CD4-positive, alpha-beta T cell treated with Interleukin-2 at 100 ng/mL for 4 hours (primary cell): ENCODE measurements at regions not wholly inside any gene's neighbourhood (a gene's known extent, or its start where the extent isn't known, plus 50 kb on each side); places are given as distances from the start of the nearest gene placed in this dataset.

Experiments used
- DNase-seq: peaks from one replicate; pipeline ENCODE4 v3.0.0-alpha.2; 2020; ENCODE audit warnings: low spot score

DNA sequence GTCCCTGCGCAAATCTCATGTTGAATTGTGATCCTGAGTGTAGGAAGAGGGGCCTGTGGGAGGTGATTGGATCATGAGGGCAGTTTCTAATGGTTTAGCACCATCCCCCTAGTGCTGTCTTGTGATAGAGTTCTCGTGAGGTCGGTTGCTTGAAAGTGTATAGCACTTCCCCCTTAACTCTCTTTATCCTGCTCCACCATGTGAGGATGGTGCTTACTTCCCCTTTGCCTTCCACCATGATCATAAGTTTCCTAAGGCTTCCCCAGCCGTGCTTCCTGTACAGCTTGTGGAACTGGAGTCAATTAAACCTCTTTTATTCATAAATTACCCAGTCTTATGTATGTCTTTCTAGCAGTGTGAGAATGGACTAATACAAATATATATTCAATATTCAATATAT, 303.7 kb upstream of the SEL1L start:
- no peak for DNase-seq

DNA sequence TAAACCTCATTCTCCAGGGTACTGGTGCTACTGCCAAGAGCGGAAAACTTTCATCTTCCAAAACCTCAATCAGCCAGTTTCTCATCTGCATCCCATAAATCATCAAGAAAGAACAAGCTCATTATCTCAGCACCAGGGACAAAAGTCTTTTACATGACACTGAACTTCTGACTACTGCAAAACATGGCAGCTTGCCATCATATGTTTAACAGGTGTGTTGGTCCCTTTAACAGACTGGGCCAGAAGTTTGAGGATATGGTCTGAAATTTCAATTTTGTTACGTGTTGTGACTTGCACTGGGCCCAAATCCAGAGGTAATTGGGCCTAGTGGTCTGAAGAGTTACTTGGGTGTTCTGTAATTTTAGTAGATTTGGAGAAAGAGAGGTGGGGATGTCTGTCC, 305.4 kb upstream of the SEL1L start:
- DNase-seq = no peak

DNA sequence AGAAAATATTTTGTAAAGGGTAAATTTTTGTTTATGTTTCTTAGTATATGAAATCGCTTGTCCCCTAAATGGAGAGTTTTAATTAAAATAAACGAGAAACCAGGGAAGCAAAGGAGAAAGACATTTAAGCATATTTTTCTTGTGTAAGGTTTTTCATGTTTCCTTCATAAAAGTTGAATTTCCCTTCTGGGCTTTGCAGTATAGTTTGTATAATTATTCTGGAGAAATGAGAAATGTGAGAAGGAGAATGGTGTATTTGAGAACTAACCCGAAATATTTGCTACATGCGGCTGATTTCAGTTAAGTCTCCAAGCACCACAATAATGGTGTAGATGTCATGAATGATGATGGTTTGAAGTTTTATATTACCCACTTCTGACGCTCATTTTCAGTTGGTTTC, 307.7 kb upstream of the SEL1L start:
- DNase-seq = no peak

DNA sequence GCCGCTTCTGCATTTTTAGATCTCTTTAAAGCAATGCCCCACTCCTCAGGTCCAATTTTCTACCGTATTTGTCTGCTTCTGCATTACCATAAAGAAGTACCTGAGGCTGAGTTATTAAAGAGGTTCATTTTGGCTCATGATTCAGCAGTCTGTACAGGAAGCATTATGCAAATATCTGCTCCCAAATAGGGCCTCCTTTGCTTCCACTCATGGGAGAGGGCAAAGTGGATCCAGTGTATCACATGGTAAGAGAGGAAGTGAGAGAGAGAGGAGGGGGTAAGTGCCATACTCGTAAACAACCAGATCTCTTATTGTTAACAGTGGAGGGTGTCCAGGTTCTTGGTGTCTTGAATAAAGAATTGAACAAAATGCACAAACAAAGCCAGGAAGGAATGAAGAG, 316.1 kb upstream of the SEL1L start:
- no peak for DNase-seq

DNA sequence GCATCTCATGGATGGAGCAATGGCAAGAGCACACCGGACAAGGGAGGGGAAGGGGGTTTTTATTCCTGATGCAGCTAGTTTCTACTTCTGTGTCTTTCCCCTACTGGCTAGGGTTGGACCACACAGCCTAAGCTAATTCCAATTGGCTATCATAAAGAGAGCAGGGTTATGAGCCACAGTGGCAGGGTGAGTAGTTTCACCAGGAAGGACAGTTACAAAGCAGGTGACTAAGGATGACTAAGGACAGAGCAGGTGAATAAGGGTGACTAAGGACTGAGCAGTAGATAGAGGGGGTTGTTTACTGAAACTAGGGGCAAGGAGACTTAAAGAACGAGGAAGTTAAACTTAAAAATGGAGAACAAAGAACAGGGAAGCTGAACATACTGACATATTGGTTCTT, 321.4 kb upstream of the SEL1L start:
- no peak for DNase-seq

DNA sequence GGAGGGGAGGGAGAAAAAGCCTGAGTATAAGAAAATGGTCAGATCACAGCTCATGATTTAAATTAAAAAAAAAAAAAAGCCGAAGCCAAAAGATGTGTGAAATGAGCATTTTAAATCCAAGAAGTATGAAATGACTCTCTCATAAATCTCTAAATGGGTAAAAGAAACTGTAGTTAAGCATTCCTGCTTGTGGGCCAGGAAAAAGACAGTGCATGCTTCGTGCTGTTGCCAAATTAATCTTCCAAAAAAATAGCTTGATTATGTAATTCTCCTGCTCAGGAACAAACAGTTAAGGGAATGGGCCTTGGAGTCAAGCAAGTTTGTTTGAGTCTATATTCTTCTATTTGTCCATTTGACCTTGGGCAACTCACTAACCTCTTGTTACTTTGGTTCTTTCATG, 325.4 kb upstream of the SEL1L start:
- no peak for DNase-seq

DNA sequence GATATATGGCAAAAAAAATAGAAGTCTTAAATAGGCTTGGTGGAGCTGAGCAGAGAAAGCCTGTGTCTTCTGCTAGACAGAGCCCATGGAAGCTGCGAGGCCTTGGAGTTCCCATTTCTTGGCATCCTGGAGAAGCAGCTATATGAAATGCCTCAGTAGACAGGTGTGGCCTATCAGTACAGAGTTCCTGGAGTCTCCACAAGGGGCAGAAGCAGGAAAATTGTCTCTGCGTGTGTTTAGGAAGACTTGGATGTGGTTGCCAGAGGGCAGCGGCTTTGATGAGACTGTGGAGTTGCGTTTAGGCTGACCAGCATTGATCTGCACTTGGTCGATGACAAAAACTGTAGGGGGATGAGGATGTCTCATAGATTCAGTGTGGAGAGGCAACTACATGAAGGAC, 334.5 kb upstream of the SEL1L start:
- no peak for DNase-seq

DNA sequence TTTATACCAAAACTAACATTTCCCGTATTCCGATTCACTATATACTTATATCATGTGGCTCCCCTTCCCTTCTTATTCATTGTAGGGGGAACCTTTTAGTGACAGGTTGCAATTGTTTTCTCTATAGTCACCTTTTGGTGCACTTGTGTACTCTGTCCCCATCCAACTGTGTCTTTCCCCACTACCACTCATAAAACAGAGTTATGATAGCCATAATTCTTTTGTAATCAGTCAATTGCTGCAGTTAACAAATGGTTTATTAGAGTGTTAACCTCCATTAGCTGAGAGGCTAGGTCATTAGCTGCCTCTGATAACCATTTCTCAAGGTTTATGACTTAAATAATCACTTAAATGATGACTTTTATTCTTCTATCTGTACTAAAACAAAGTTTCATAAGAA, 338.1 kb upstream of the SEL1L start:
- no peak for DNase-seq

DNA sequence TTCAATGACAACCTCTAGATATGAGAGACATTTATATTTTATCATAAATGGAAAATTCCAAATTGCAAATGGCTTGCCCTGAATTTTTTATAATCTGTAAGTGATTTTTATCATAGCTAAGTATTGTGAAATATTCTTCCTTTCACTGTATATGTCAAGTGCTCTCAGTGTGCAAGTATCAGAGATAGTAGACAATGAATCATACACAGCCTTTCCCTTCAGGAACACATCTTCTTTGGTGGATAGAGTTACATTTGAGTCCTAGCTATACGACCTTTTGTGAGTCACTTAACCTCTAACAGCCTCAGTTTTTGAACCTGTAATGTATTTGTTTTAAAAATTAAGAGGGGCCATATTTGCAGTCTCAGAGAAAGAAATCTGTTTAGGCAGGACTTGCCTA, 350.7 kb upstream of the SEL1L start:
- DNase-seq = no peak

DNA sequence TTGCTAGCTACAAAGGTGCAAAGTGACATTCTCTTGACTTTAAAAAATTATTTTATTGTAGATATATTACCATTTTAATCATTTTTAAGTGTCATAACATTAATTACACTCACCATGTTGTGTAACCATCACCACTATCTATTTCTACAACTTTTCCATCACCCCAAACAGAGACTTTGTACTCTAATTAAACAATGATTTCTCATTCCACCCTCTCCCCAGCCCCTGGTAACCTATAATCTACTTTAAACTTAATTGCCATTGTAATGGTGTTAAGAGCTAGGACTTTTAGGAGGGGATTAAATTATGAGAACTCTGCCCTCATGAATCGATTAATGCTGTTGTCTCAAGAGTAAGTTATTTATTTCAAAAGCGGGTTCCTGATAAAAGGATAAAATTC, 352.9 kb upstream of the SEL1L start:
- DNase-seq = no peak

DNA sequence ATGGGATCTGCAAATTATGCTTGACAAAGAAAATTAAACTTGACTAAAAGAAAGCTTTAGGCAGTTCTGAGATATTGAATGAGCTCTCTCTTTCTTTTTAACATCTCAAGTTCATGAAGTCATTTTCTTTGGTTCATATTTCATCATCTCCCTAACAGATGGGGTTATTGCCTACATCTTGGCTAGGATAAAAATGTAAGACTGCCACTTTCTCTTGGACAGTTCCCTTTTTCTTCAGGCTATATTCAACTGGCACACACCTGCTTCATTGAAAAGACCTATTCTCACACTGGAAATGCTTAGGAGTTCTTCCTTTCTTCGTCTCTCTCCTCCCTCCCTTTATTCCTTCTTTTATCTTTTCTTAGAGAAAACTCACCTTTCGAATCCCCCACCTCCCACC, 355.9 kb upstream of the SEL1L start:
- DNase-seq = no peak

DNA sequence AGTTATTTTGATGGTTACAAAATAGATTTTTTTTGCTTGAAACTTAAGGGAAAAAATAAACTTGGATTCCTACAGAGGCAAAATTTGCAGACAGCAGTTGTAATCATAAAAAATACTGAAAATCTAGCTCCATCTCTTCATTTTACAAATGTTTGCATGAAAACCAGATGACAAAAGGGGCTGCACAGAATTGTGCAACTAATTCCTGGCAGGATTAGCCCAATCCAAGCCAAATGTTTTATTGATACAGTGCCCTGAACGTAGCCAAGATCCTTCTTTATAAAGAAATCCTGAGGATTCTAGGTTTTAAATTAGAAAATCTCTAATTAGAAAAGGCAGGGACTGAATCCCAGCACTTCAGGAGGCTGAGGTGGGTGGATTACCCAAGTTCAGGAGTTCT, 356.4 kb upstream of the SEL1L start:
- no peak for DNase-seq

DNA sequence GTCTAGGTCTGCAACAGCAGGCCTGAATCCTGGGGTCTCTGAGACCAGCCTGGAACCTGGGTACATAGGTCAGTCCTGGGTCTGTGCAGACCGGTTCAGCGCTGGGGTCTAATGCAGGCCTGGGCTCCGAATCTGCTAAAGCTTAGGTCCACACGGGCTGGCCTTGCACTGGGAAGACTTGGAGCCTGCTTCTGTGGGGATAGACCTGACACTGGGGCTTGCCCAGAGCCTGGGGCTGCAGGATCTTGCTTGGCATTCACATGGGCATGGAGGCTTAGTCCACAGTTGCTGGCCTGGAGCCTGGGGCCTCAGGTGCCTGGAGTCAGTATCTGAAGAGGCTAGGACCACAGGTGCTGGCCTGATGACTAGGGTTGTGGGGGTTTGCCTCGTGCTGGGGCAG, 369.8 kb upstream of the SEL1L start:
- no peak for DNase-seq

DNA sequence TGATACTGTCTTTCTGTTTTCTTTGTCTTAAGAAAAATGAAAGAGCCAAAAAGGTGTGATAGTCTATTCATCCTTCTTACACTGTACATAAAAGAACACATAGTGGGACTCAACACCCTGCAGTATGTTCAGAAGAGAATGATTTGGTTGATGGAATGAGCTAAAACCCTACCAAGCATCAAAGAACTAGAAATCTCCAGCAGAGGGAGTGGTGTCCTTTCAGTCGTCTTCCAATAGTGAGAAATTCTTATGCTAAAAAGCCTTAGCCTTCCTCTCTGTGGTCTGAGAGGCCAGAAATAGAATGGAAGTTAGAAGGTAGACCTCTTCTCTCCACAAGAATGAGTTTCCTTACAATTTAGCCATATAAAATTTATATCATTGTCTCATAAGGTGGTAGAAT, 393.4 kb upstream of the SEL1L start:
- no peak for DNase-seq

DNA sequence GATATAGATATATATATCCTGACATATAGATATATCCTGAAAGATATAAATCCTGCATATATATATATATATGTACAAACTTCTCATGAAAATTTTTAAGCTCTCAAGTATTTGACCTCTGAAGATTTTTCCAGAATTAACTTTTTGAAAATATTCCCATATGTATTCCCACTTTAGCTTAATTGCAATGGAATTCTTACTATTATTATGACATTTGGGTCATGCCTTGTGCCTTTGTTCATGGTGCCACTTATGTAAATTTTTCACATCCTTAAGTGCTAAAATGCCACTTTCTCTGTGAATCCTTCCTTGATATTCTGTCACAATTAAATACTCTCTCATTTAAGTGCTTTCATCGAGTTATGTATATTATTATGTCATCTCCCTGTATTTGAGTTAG, 398.2 kb upstream of the SEL1L start:
- no peak for DNase-seq

DNA sequence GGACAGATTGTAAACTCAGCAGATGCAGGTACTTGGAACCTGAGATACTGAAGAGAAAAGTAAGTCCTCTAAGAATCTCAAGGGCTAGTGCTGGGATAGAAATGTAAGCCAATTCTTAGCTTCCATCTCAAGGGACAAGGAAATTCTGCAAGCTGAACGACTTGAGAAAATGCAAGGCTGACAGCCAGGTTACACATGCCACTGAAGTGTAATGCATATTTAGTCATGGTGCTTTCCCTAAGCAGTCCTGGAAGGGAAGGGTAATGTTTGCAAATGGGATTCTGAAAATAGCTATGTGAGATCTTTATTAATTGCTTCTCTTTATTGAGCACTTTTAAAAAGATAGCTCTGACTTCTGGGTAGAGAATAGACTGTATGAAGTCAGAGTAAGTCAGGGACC, 402.7 kb upstream of the SEL1L start:
- no peak for DNase-seq

DNA sequence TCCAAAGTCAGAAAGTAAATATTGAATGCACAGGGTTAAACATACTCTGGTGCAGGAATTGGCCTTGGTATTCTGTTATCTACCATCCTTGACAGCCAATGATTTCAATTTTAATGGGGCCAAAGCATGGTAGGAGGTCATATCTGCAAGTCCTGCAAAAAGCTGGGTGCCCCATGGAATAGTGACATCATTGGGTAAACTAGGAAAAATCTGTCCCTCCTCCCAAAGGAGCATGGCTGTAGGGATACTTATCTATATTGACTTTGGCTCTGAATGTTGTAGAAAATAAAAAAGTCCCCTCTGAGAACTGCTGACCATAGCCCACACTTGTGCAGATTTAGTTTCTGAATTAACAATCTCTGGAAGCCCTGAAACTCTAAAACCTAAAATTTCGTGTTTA, 403.2 kb upstream of the SEL1L start:
- no peak for DNase-seq

DNA sequence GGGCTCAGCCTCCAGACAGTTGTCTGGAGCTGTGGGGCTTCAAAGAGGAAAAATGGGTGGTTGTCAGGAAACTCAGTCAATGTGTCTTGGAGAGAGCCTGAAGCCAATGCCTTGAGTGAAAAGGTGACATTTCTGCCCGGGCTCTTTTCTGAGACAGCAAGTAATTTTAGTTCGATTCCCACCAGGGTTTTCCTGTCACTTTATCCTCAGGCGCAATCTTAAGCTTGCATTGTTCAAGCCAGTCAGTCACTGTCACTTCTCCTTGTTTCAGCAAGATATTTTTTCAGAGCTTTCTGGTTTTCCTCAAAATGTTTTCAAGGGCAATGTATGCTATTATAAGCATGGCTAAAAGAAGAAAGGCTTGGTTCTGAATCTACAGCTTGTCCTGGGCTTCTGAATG, 404.7 kb upstream of the SEL1L start:
- no peak for DNase-seq

DNA sequence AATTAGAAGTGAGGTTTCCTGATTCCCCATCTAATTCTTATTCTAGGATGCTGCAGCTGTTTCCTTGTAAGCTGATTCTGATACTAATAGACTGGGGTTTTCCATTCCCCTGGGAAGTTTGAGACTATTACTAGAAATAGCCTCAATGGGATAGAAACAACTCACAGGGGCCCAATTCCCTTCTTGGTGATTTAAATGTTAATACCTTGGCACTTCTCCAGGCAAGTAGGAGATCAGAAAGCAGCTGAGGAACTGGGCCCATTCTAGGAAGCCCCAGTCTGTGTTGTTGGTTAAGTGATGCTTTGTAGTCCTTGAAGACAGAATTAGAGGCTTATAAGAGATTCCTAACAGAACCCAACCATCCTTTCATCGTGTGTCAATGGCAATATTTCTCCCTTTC, 407.0 kb upstream of the SEL1L start:
- DNase-seq = no peak

DNA sequence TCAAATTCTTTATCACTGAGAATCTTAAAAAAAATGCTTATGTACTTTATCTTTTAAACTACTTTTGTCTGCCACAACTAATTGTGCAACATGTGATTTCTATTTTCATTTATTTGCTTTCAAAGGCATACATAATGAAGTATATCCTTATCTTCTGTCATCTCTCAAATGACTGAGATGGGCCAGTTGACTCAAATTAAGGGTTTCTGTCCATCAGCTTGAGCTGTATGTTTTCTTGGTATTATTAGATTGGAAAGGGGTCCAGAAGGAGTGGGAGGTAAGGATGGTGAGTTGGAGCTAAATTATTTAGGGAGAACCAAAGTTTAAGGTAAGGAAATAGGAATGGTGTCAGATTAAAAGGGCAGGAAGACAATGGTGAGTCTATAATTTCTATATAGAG, 408.4 kb upstream of the SEL1L start:
- no peak for DNase-seq

DNA sequence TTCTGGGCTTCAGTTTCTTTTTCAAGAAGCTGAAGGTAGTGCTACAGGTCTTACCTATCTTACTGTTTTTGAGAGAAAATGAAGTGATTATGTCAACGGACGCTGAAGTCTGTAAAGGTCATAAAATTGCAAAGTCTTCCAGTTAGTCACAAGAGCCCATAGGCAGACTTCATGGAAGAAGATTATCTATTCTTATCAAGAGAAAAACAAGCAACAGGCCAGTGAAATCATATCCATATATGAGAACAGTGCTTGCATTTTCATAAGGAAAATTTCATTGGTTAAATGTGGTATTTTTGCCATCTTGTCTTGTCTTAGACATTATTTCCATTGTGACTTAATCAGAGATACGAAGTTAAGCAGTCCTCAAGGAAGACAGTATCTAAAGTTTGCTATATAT, 412.7 kb upstream of the SEL1L start:
- DNase-seq = no peak

DNA sequence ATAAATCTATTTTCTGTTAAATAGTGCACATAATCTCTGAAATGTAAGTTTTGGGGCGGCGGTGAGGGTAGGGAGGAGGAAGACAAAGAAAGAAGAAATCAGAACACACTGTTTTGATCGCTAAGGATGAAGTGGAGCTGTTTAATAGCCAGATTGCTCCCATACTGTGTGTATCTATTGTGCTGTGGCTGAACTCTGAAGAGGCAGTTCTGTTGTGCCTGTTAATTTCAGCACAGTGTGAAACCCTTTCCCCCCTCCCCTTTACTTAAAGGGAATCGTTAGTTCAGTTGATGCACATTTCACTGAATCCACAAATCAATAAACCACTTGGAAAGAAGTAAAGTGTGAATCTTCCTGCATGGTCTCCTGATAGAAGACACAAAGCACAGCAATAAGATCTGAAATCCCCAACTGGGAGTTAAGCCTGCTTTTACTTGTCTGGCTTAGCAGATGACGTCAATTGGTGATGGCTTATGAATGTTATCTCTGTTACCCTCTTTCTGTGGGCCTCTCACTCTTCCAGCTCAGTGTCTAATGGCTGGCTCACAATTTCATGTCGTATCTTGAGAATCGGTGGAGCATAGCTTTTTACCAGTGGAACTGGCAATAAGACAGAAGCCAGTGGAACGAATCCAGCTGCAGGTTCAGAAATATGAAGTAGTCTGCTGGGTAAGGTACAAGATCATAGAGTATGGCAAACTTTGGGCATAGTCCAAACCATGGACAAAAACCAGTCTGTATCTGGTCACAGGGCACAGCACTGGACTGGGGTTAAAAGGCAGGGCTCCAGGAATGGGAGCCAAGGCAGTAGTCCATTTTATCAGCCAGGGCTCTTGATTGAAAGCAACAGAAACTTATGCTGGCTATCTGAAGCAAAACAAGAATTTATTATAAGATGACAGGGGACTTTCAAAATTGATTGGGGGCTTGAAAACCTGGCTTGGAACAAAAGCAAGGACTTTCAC, 413.5 kb upstream of the SEL1L start:
- DNase-seq = no peak

DNA sequence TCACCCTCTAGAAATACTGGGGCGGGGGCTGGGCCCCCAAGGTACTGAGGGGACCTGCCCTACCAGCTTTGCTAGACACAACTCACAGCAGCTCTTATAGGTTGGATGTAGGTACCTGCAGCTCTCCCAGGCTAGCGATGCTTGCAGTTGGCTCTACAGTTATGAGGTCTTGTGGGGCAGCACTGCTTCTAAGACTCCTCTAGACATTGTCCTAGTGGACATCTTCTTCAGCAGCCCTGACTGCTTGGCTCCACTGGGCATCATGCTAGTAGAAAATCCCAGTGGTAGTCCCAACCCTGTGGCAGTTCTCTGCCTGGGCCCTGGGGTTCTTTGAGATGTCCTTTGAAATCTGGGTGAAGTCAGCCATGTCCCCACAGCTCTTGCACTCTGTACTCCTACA, 419.3 kb upstream of the SEL1L start:
- DNase-seq = no peak

DNA sequence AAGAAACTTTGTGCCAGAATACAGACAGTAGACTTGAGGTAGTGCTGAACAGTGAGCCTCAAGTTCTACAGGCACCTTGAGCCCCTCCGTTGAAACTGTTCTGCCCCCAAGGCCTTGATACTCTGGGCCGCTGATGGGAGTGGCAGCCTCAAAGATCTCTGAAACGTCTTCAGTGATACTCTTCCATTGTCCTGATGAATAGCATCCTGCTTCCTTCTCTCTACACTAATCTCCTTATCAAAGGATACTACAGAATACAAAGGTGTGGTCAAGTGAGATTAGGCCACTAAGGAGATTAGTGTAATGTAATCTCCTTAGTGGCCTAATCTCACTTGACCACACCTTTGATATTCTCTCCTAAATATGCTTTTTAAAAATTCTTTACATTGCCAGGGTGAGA, 419.8 kb upstream of the SEL1L start:
- DNase-seq = no peak
